ENCODE measurements at regions not wholly inside any gene's neighbourhood (a gene's known extent, or its start where the extent isn't known, plus 50 kb on each side); places are given as distances from the start of the nearest gene placed in this dataset.

- TF ChIP-seq CTCF (IDR thresholded peaks at IDR 0.05; ENCODE audit: low read depth, low read length): no peak
- no peak for TF ChIP-seq EZH2phosphoT487 (IDR thresholded peaks at IDR 0.05; ENCODE audit: low read depth)
Observed at GRCh38 chr12:14126692-14127091, 145.3 kb upstream of the GRIN2B start.

Measured in OCI-LY3 (cell line).